K562 (cell line): ENCODE measurements at regions not wholly inside any gene's neighbourhood (a gene's known extent, or its start where the extent isn't known, plus 50 kb on each side); places are given as distances from the start of the nearest gene placed in this dataset.

Experiments
- ATAC-seq: fragments of 200-7000 bp; cut with Tn5 transposase; 3 replicates; pipeline ENCODE4 v1.9.1; 2020; ENCODE audit warnings: moderate library complexity
- BruUV-seq: library from RNA; stranded (reverse); fragments of 400-500 nt; replicated peaks from 2 replicates; lab custom pipeline; 2021; lab: Mats Ljungman, UMichigan
- CTCF ChIA-PET: fragments of 300-600 bp; formaldehyde crosslinking; extraction: SDS; loops from one replicate; lab custom pipeline; 2021; ENCODE audit warnings: low intra/inter-chr PET ratio; lab: Yijun Ruan, JAX
- POLR2A ChIA-PET: fragments of 300-600, 350-650 bp; sonication (Branson Sonifier 250); formaldehyde crosslinking; extraction: SDS; loops from one replicate; lab custom pipeline; 2021; ENCODE audit warnings: antibody characterized with exemption, inconsistent platforms; lab: Yijun Ruan, JAX
- DNase-seq, 4 experiments: peaks; one replicate each; pipeline versions ENCODE4 v3.0.0 to v3.0.0-alpha.2; 2011 to 2018; ENCODE audit warnings: low spot score in 3 of 4, mixed read lengths in 3 of 4; ENCODE audit errors: extremely low read depth in 1 of 4
- FAIRE-seq: peaks from 2 replicates; lab custom pipeline; 2011; peaks lifted over from hg19 to GRCh38; lab: Jason Lieb, UNC
- H2AFZ ChIP-seq: 2 replicates; pipeline ENCODE4 v1.6.0; 2011; ENCODE audit warnings: low read depth, low read length, control low read depth, inconsistent platforms
- H3K27ac ChIP-seq: fragments of 200-600 bp; 3 replicates; pipeline ENCODE4 v1.8.0; 2011; ENCODE audit warnings: low read depth, mild to moderate bottlenecking, control low read depth, inconsistent platforms, low read length, moderate library complexity, mixed read lengths; ENCODE audit errors: extremely low read depth
- H3K27me3 ChIP-seq, 2 experiments: fragments of 300-600 bp in 1 of 2; 2 replicates in 1 of 2; 3 replicates in 1 of 2; pipeline versions ENCODE4 v1.6.0 to v1.8.0; 2011; ENCODE audit warnings: inconsistent platforms in 2 of 2, low read length in 2 of 2, mild to moderate bottlenecking in 1 of 2, mixed read lengths in 1 of 2, moderate library complexity in 1 of 2; ENCODE audit not compliant: control insufficient read depth in 2 of 2, insufficient read depth in 2 of 2
- H3K36me3 ChIP-seq: fragments of 300-600 bp; 3 replicates; pipeline ENCODE4 v1.8.0; 2011; ENCODE audit warnings: mild to moderate bottlenecking, low read length, inconsistent platforms; ENCODE audit not compliant: control insufficient read depth, insufficient read depth
- H3K4me1 ChIP-seq, 2 experiments: fragments of 200-600 bp in 1 of 2; replicated peaks in 1 of 2; 2 replicates in 1 of 2; 3 replicates in 1 of 2; pipeline versions ENCODE4 v1.5.1 to v1.8.0; 2011; ENCODE audit warnings: inconsistent platforms in 2 of 2, low read length in 2 of 2, mild to moderate bottlenecking in 1 of 2, mixed read lengths in 1 of 2, moderate library complexity in 1 of 2; ENCODE audit not compliant: control insufficient read depth in 2 of 2, insufficient read depth in 2 of 2
- H3K4me2 ChIP-seq: 2 replicates; pipeline ENCODE4 v1.6.1; 2011; ENCODE audit warnings: low read length, control low read depth, inconsistent platforms, mixed read lengths; ENCODE audit not compliant: insufficient read depth
- H3K4me3 ChIP-seq: fragments of 200-600 bp; sonication (generic), shearing (Covaris generic); 2 replicates; pipeline ENCODE4 v1.5.1; 2016; ENCODE audit warnings: control low read depth, inconsistent platforms
- H3K79me2 ChIP-seq: fragments of 200-600 bp; 3 replicates; pipeline ENCODE4 v1.8.0; 2011; ENCODE audit warnings: low read length, inconsistent platforms; ENCODE audit not compliant: control insufficient read depth, insufficient read depth
- H3K9ac ChIP-seq, 2 experiments: 2 replicates each; pipeline versions ENCODE4 v1.6.0 to v1.6.1; 2011; ENCODE audit warnings: low read depth in 2 of 2, low read length in 2 of 2, control low read depth in 1 of 2, inconsistent platforms in 1 of 2, mild to moderate bottlenecking in 1 of 2, mixed read lengths in 1 of 2; ENCODE audit not compliant: insufficient read depth in 1 of 2
- H3K9me1 ChIP-seq: one replicate; pipeline ENCODE4 v1.6.0; 2011; ENCODE audit warnings: inconsistent platforms, mild to moderate bottlenecking, low read length, moderate library complexity; ENCODE audit not compliant: control insufficient read depth, insufficient read depth
- H3K9me3 ChIP-seq: replicated peaks from 2 replicates; pipeline ENCODE4 v1.5.1; 2011; ENCODE audit warnings: low read depth, low read length, inconsistent platforms; ENCODE audit not compliant: control insufficient read depth, insufficient read depth
- H4K20me1 ChIP-seq: replicated peaks from 2 replicates; pipeline ENCODE4 v1.6.1; 2011; ENCODE audit warnings: low read length, inconsistent platforms, mixed read lengths; ENCODE audit not compliant: control insufficient read depth, insufficient read depth
- CBFB ChIP-seq: sonication (generic); formaldehyde crosslinking; IDR thresholded peaks from 2 replicates; pipeline ENCODE4 v1.4.0; 2020; ENCODE audit warnings: mild to moderate bottlenecking, missing genetic modification reagents
- MEIS2 ChIP-seq: fragments of 450-650 bp; IDR thresholded peaks from 2 replicates; pipeline ENCODE4 v1.6.1; 2014; ENCODE audit warnings: mild to moderate bottlenecking; ENCODE audit not compliant: partially characterized antibody
- NCOA2 ChIP-seq, 2 experiments: fragments of 450-650 bp; IDR thresholded peaks; 2 replicates each; pipeline ENCODE4 v1.6.1; 2018; ENCODE audit warnings: mild to moderate bottlenecking in 2 of 2, moderate library complexity in 1 of 2; ENCODE audit not compliant: partially characterized antibody in 2 of 2
- PRPF4 ChIP-seq: fragments of 200-400 bp; formaldehyde crosslinking; IDR thresholded peaks from one replicate; pipeline ENCODE4 v1.6.1; 2017; ENCODE audit warnings: low read length, low read depth, mild to moderate bottlenecking; ENCODE audit not compliant: insufficient read depth, poor library complexity, severe bottlenecking
- RBFOX2 ChIP-seq: fragments of 200-400 bp; formaldehyde crosslinking; IDR thresholded peaks from 2 replicates; pipeline ENCODE4 v1.6.1; 2017; ENCODE audit warnings: low read depth, mild to moderate bottlenecking, low read length, moderate library complexity
- SUPT5H ChIP-seq: fragments of 450-650 bp; IDR thresholded peaks from 2 replicates; pipeline ENCODE4 v1.6.1; 2016
- TRIM25 ChIP-seq: fragments of 450-650 bp; IDR thresholded peaks from 2 replicates; pipeline ENCODE4 v1.7.0; 2016; ENCODE audit warnings: borderline replicate concordance
- ZC3H4 ChIP-seq: sonication (generic); formaldehyde crosslinking; IDR thresholded peaks from 2 replicates; pipeline ENCODE4 v1.9.0; 2021; ENCODE audit warnings: missing genetic modification reagents, borderline replicate concordance
- ZNF408 ChIP-seq: fragments of 250-450 bp; sonication (Bioruptor Pico); IDR thresholded peaks from 2 replicates; pipeline ENCODE4 v1.4.0; 2020; ENCODE audit warnings: low read depth, mild to moderate bottlenecking, moderate library complexity
- WGBS: fragments of 100-300 bp; shearing (Covaris generic); methylation state at CpG from one replicate; pipeline ENCODE4 v1.1.6; 2016; ENCODE audit warnings: low coverage, mixed read lengths; ENCODE audit not compliant: insufficient coverage; ENCODE audit errors: missing lambda C conversion rate; 5-methylcytosine and 5-hydroxymethylcytosine counted together
- in situ Hi-C: fragments of 300-500 bp; cut with MboI; formaldehyde crosslinking; loops from 4 replicates; pipeline ENCODE4 v1.15.0; 2018; ENCODE audit warnings: inconsistent platforms, mixed read lengths
- intact Hi-C: fragments of 100-400 bp; cut with micrococcal nuclease; formaldehyde crosslinking; loops from 2 replicates; pipeline ENCODE4 v1.14.2; 2022

GRCh38 chr5:125125031-125125823, 378.8 kb upstream of the ZNF608 start:
- H3K4me1 ChIP-seq, result no peaks in the 10 kb centered on the region
- no peaks in the 10 kb centered on the region for H3K9me1 ChIP-seq
- FAIRE-seq (no peak), ATAC-seq (no peak), DNase-seq (no peak)
- H3K27ac ChIP-seq, result no peak overlapping the region
- in situ Hi-C loops, result no loop called here
- H3K4me3 ChIP-seq, result no peak overlapping the region
- TF ChIP-seq CBFB (no peak), ZC3H4 (CRISPR knock-in tag) (no peak), MEIS2 (no peak), PRPF4 (no peak), ZNF408 (CRISPR knock-in tag) (no peak), TRIM25 (no peak), SUPT5H (no peak), NCOA2 (IDR thresholded peaks at IDR 0.05; ENCODE audit: partially characterized antibody in 2 of 2) (no peak), RBFOX2 (no peak)
- no peaks in the 10 kb centered on the region for H3K36me3 ChIP-seq
- H3K27me3 ChIP-seq, result no peaks in the 10 kb centered on the region
- H3K79me2 ChIP-seq, result no peaks in the 10 kb centered on the region
- no peak overlapping the region for H3K4me2 ChIP-seq
- POLR2A ChIA-PET, result no interaction called here
- H3K9me3 ChIP-seq, result no peaks in the 10 kb centered on the region
- WGBS, result 0% methylated on average over 6 of the region's 6 CpGs
- H3K9ac ChIP-seq, result no peak overlapping the region
- no peak overlapping the region for H2AFZ ChIP-seq
- intact Hi-C loops, result no loop called here
- BruUV-seq, result no TSS peak
- H4K20me1 ChIP-seq, result no peaks in the 10 kb centered on the region
- CTCF ChIA-PET, result no interaction called here
